Esophagus squamous epithelium (tissue), 5 donors: ENCODE measurements at regions not wholly inside any gene's neighbourhood (a gene's known extent, or its start where the extent isn't known, plus 50 kb on each side); places are given as distances from the start of the nearest gene placed in this dataset.

Experiments used
- DNase-seq: peaks from one replicate; lab custom pipeline; 2025; lab: John Stamatoyannopoulos, UW
- H3K27ac ChIP-seq, 4 donors: fragments of 200-600 bp; sonication (generic); one replicate each; pipeline ENCODE4 v1.5.1; 2016 to 2019; ENCODE audit warnings: mild to moderate bottlenecking in 1 of 4
- H3K27me3 ChIP-seq, 4 donors: fragments of 200-600 bp; sonication (generic); 1 replicate in 3 of 4; 2 replicates in 1 of 4; pipeline versions ENCODE4 v1.5.1 to v1.6.0; 2017 to 2021; ENCODE audit warnings: antibody characterized with exemption in 1 of 4
- H3K36me3 ChIP-seq, 3 donors: fragments of 200-600 bp; sonication (generic); one replicate each; pipeline ENCODE4 v1.5.1; 2016 to 2019
- H3K4me1 ChIP-seq, 3 donors: fragments of 200-600 bp; sonication (generic); one replicate each; pipeline ENCODE4 v1.5.1; 2017 to 2019
- H3K4me3 ChIP-seq, 4 donors: fragments of 200-600 bp; sonication (generic); 1 replicate in 3 of 4; 2 replicates in 1 of 4; pipeline ENCODE4 v1.5.1; 2016 to 2019; ENCODE audit warnings: mild to moderate bottlenecking in 2 of 4, moderate library complexity in 1 of 4
- H3K9me3 ChIP-seq, 3 donors: fragments of 200-600 bp; sonication (generic); one replicate each; pipeline ENCODE4 v1.5.1; 2016 to 2019
- POLR2A ChIP-seq, 4 donors: fragments of 450-650 bp; IDR thresholded peaks; one replicate each; pipeline ENCODE4 v1.6.1; 2017; ENCODE audit warnings: antibody characterized with exemption in 4 of 4, mild to moderate bottlenecking in 4 of 4, moderate library complexity in 3 of 4
- WGBS, 2 donors: methylation state at CpG; one replicate each; pipeline ENCODE4 v1.1.5; 2018; 5-methylcytosine and 5-hydroxymethylcytosine counted together
- intact Hi-C: fragments of 100-400 bp; cut with DNase I; formaldehyde crosslinking; loops from one replicate; pipeline ENCODE4 v1.15.0; 2022
- TF ChIP-seq, protein P1 (sequence below), 6 experiments: fragments of 450-650 bp in 4 of 6; fragments of 200-600 bp in 2 of 6; sonication (generic) in 2 of 6; IDR thresholded peaks; one replicate each; pipeline ENCODE4 v1.5.1; 2016 to 2019; ENCODE audit warnings: antibody characterized with exemption in 6 of 6, mild to moderate bottlenecking in 4 of 6, moderate library complexity in 4 of 6
- donor health status: DM: yes; HTN: yes; CAD: no.

DNA sequence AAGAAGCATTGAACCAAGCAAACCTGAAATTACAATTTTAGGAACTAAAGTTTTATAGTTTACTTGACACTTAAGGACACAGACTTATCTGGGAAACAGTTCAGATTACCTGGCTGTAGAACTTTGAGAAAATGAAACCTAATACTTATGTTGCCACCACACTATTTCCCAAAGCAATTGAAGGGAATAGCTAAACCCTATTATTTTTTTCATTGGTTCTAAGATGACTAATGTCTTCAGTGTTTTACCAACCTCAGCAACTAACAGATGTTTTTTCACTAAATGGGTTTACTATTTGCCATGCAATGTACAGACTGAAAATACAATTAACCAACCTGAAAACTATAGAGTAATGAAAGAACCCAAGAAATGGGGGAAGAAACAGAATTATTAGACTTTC, 689.6 kb downstream of the SORCS1 start:
- Histone ChIP-seq H3K4me1 (no peaks in the 10 kb centered on the region), H3K36me3 (no peaks in the 10 kb centered on the region), H3K27me3 (no peaks in the 10 kb centered on the region), H3K9me3 (no peaks in the 10 kb centered on the region), H3K4me3 (no peak overlapping the region), H3K27ac (no peak overlapping the region)
- DNase-seq: no peak
- TF ChIP-seq, protein P1, sequence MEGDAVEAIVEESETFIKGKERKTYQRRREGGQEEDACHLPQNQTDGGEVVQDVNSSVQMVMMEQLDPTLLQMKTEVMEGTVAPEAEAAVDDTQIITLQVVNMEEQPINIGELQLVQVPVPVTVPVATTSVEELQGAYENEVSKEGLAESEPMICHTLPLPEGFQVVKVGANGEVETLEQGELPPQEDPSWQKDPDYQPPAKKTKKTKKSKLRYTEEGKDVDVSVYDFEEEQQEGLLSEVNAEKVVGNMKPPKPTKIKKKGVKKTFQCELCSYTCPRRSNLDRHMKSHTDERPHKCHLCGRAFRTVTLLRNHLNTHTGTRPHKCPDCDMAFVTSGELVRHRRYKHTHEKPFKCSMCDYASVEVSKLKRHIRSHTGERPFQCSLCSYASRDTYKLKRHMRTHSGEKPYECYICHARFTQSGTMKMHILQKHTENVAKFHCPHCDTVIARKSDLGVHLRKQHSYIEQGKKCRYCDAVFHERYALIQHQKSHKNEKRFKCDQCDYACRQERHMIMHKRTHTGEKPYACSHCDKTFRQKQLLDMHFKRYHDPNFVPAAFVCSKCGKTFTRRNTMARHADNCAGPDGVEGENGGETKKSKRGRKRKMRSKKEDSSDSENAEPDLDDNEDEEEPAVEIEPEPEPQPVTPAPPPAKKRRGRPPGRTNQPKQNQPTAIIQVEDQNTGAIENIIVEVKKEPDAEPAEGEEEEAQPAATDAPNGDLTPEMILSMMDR (IDR thresholded peaks at IDR 0.05): no peak
- TF ChIP-seq POLR2A (IDR thresholded peaks at IDR 0.05): no peak
- intact Hi-C loops: no loop called here

DNA sequence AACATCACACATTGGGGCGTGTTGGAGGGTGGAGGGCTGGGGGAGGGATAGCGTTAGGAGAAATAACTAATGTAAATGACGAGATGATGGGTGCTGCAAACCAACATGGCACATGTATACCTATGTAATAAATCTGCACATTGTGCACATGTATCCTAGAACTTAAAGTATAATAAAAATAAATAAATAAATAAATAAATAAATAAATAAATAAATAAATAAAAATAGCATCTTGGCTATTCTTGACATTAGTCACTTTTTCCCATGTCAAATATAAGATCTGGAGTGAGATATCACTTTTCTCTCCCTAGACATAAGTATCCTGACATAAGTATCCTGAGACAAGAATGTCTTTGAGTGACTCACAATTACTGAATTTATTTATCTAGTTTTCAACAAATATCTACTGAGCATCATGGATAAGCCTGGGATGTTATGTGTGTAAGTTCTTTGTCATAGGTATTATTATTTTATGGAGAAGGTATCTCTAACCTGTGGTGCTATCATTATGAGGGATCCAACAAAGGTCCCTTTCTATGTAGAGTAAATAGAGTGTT, 691.3 kb downstream of the SORCS1 start:
- no peaks in the 10 kb centered on the region for H3K4me1 ChIP-seq
- H3K27ac ChIP-seq: no peak overlapping the region
- no peak for TF ChIP-seq POLR2A (IDR thresholded peaks at IDR 0.05)
- TF ChIP-seq, protein P1 (IDR thresholded peaks at IDR 0.05): no peak
- H3K4me3 ChIP-seq: no peak overlapping the region
- H3K27me3 ChIP-seq: no peaks in the 10 kb centered on the region
- intact Hi-C loops: no loop called here
- no peaks in the 10 kb centered on the region for H3K9me3 ChIP-seq
- 81 to 83% methylated on average over 3 of the region's 3 CpGs for WGBS, 2 donors
- no peaks in the 10 kb centered on the region for H3K36me3 ChIP-seq
- DNase-seq: no peak

GRCh38 chr10:106467506-106467905, 697.0 kb downstream of the SORCS1 start:
- TF ChIP-seq POLR2A (IDR thresholded peaks at IDR 0.05): no peak
- TF ChIP-seq, protein P1 (IDR thresholded peaks at IDR 0.05): no peak
- H3K27ac ChIP-seq: no peak overlapping the region
- H3K4me3 ChIP-seq: no peak overlapping the region
- no peaks in the 10 kb centered on the region for H3K9me3 ChIP-seq
- H3K4me1 ChIP-seq: no peaks in the 10 kb centered on the region
- no peaks in the 10 kb centered on the region for H3K27me3 ChIP-seq
- intact Hi-C loops: no loop called here
- WGBS, 2 donors: 96% methylated on average over 4 of the region's 6 CpGs; no CpG with 5 or more reads in 1 of the 2 donors
- no peaks in the 10 kb centered on the region for H3K36me3 ChIP-seq
- DNase-seq: no peak

DNA sequence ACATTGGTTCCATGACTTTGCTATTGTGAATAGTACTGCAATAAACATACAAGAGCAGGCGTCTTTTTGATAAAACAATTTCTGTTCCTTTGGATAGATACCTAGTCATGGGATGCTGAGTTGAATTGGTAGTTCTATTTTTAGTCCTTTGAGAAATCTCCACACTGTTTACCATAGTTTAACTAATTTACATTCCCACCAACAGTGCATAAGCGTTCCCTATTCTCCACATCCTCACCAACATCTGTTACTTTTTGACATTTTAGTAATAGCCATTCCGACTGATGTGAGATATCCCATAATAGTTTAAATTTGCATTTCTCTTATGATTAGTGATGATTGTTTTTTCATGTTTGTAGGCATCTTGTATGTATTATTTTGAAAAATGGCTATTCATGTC, 707.0 kb downstream of the SORCS1 start:
- no peak overlapping the region for H3K4me3 ChIP-seq
- DNase-seq: no peak
- no peaks in the 10 kb centered on the region for H3K36me3 ChIP-seq
- H3K27me3 ChIP-seq: no peaks in the 10 kb centered on the region
- no peaks in the 10 kb centered on the region for H3K9me3 ChIP-seq
- no peak overlapping the region for H3K27ac ChIP-seq
- WGBS, 2 donors: 83% methylated on average over 3 of the region's 3 CpGs
- intact Hi-C loops: no loop called here
- no peaks in the 10 kb centered on the region for H3K4me1 ChIP-seq
- no peak for TF ChIP-seq POLR2A (IDR thresholded peaks at IDR 0.05)
- TF ChIP-seq, protein P1 (IDR thresholded peaks at IDR 0.05): no peak

- H3K9me3 ChIP-seq: no peaks in the 10 kb centered on the region
- H3K4me3 ChIP-seq: no peak overlapping the region
- DNase-seq: no peak
- intact Hi-C loops: no loop called here
- WGBS, 2 donors: 86 to 87% methylated on average over 3 of the region's 3 CpGs
- H3K36me3 ChIP-seq: no peaks in the 10 kb centered on the region
- H3K4me1 ChIP-seq: no peaks in the 10 kb centered on the region
- H3K27me3 ChIP-seq: no peaks in the 10 kb centered on the region
- H3K27ac ChIP-seq: no peak overlapping the region
- no peak for TF ChIP-seq POLR2A (IDR thresholded peaks at IDR 0.05)
- TF ChIP-seq, protein P1 (IDR thresholded peaks at IDR 0.05): no peak
Observed at GRCh38 chr10:106454233-106454632, 710.3 kb downstream of the SORCS1 start.
